Neural cell (in vitro differentiated cells): ENCODE measurements at regions not wholly inside any gene's neighbourhood (a gene's known extent, or its start where the extent isn't known, plus 50 kb on each side); places are given as distances from the start of the nearest gene placed in this dataset.

Experiments used
- H2AFZ ChIP-seq: fragments of 200-600, 300-800 bp; sonication (generic), shearing (Covaris generic); 2 replicates; pipeline ENCODE4 v1.6.0; 2014; ENCODE audit warnings: low read depth, mild to moderate bottlenecking, antibody characterized with exemption, low read length, moderate library complexity
- H3F3A ChIP-seq: fragments of 200-600 bp; shearing (Covaris generic); 2 replicates; pipeline ENCODE4 v1.6.1; 2016; ENCODE audit warnings: mild to moderate bottlenecking, moderate library complexity, mixed read lengths, antibody characterized with exemption, low read length; ENCODE audit not compliant: insufficient read depth, poor library complexity, severe bottlenecking
- H3K27ac ChIP-seq: fragments of 200-600, 300-800 bp; sonication (generic), shearing (Covaris generic); 2 replicates; pipeline ENCODE4 v1.5.1; 2014; ENCODE audit warnings: mild to moderate bottlenecking, low read length, moderate library complexity
- H3K27me3 ChIP-seq: fragments of 300-800, 200-600 bp; sonication (generic), shearing (Covaris generic); 2 replicates; pipeline ENCODE4 v1.6.0; 2014; ENCODE audit warnings: mild to moderate bottlenecking, low read depth, low read length, moderate library complexity; ENCODE audit not compliant: insufficient read depth
- H3K36me3 ChIP-seq: fragments of 300-800, 200-600 bp; sonication (generic), shearing (Covaris generic); 2 replicates; pipeline ENCODE4 v1.5.1; 2014; ENCODE audit warnings: mild to moderate bottlenecking, antibody characterized with exemption, low read length, moderate library complexity; ENCODE audit not compliant: insufficient read depth
- H3K4me2 ChIP-seq: fragments of 300-800, 200-600 bp; sonication (generic), shearing (Covaris generic); 2 replicates; pipeline ENCODE4 v1.6.0; 2014; ENCODE audit warnings: mild to moderate bottlenecking, low read length
- H3K4me3 ChIP-seq: fragments of 300-800, 200-600 bp; sonication (generic), shearing (Covaris generic); 2 replicates; pipeline ENCODE4 v1.5.1; 2014; ENCODE audit warnings: mild to moderate bottlenecking, low read length, moderate library complexity
- H3K79me2 ChIP-seq: fragments of 200-600 bp; shearing (Covaris generic); replicated peaks from 2 replicates; pipeline ENCODE4 v1.6.0; 2014; ENCODE audit warnings: mild to moderate bottlenecking, low read length, moderate library complexity; ENCODE audit not compliant: insufficient read depth
- H3K9ac ChIP-seq: fragments of 300-800, 200-600 bp; sonication (generic), shearing (Covaris generic); 2 replicates; pipeline ENCODE4 v1.6.1; 2016; ENCODE audit warnings: mild to moderate bottlenecking, low read length, mixed read lengths
- H3K9me2 ChIP-seq: fragments of 200-600 bp; shearing (Covaris generic); 2 replicates; pipeline ENCODE4 v1.6.1; 2016; ENCODE audit warnings: mild to moderate bottlenecking, low read length, mixed read lengths; ENCODE audit not compliant: insufficient read depth
- H3K9me3 ChIP-seq: fragments of 200-600, 300-800 bp; sonication (generic), shearing (Covaris generic); 2 replicates; pipeline ENCODE4 v1.6.1; 2016; ENCODE audit warnings: mild to moderate bottlenecking, mixed run types, low read length, moderate library complexity, mixed read lengths
- H4K20me1 ChIP-seq: fragments of 200-600 bp; shearing (Covaris generic); 2 replicates; pipeline ENCODE4 v1.6.1; 2016; ENCODE audit warnings: mild to moderate bottlenecking, mixed run types; ENCODE audit not compliant: insufficient read depth
- CTCF ChIP-seq: fragments of 450-650 bp; IDR thresholded peaks from 2 replicates; pipeline ENCODE4 v1.5.1; 2014; ENCODE audit warnings: antibody characterized with exemption, mild to moderate bottlenecking, moderate library complexity; ENCODE audit not compliant: poor library complexity, severe bottlenecking
- EP300 ChIP-seq: fragments of 450-650 bp; conservative IDR thresholded peaks from 2 replicates; pipeline ENCODE4 v1.6.1; 2014; ENCODE audit warnings: antibody characterized with exemption, mild to moderate bottlenecking, moderate library complexity; ENCODE audit not compliant: poor library complexity, severe bottlenecking
- EZH2 ChIP-seq: fragments of 200-600, 300-800 bp; shearing (Covaris generic), sonication (generic); IDR thresholded peaks from 2 replicates; pipeline ENCODE4 v1.6.1; 2014; ENCODE audit warnings: antibody characterized with exemption, low read length, borderline replicate concordance, mild to moderate bottlenecking; ENCODE audit not compliant: insufficient read depth, poor library complexity, severe bottlenecking
- MXI1 ChIP-seq: fragments of 450-650 bp; conservative IDR thresholded peaks from 2 replicates; pipeline ENCODE4 v1.6.1; 2014; ENCODE audit warnings: antibody characterized with exemption, mild to moderate bottlenecking; ENCODE audit not compliant: poor library complexity, severe bottlenecking
- POLR2AphosphoS5 ChIP-seq: IDR thresholded peaks from 2 replicates; pipeline ENCODE4 v1.6.1; 2012
- RAD21 ChIP-seq: fragments of 450-650 bp; conservative IDR thresholded peaks from 2 replicates; pipeline ENCODE4 v1.6.1; 2014; ENCODE audit warnings: antibody characterized with exemption, mild to moderate bottlenecking, moderate library complexity
- REST ChIP-seq: IDR thresholded peaks from 2 replicates; pipeline ENCODE4 v1.6.1; 2012; ENCODE audit warnings: borderline replicate concordance
- SMC3 ChIP-seq: fragments of 450-650 bp; conservative IDR thresholded peaks from 2 replicates; pipeline ENCODE4 v1.6.1; 2014; ENCODE audit warnings: antibody characterized with exemption, mild to moderate bottlenecking, moderate library complexity; ENCODE audit not compliant: poor library complexity
- TAF1 ChIP-seq: IDR thresholded peaks from 2 replicates; pipeline ENCODE4 v1.6.1; 2012; ENCODE audit warnings: low read depth

GRCh38 chr4:180951312-180951711, 1291.9 kb upstream of the TENM3 start:
- Histone ChIP-seq H3K36me3 (no peaks in the 10 kb centered on the region), H3K27ac (no peak overlapping the region), H2AFZ (no peak overlapping the region), H3K27me3 (no peaks in the 10 kb centered on the region), H3K4me3 (no peak overlapping the region), H4K20me1 (no peaks in the 10 kb centered on the region), H3K9me2 (no peaks in the 10 kb centered on the region), H3K79me2 (no peaks in the 10 kb centered on the region), H3F3A (no peaks in the 10 kb centered on the region), H3K4me2 (no peak overlapping the region), H3K9me3 (no peaks in the 10 kb centered on the region), H3K9ac (no peak overlapping the region)
- no peak for TF ChIP-seq CTCF

GRCh38 chr4:180953572-180953971, 1289.6 kb upstream of the TENM3 start:
- Histone ChIP-seq H3K4me3 (no peak overlapping the region), H3K79me2 (no peaks in the 10 kb centered on the region), H3K27me3 (no peaks in the 10 kb centered on the region), H3K9ac (no peak overlapping the region), H3K4me2 (no peak overlapping the region), H3K36me3 (no peaks in the 10 kb centered on the region), H2AFZ (no peak overlapping the region), H3K9me3 (no peaks in the 10 kb centered on the region), H3K27ac (no peak overlapping the region), H4K20me1 (no peaks in the 10 kb centered on the region), H3F3A (no peaks in the 10 kb centered on the region), H3K9me2 (no peaks in the 10 kb centered on the region)
- no peak for TF ChIP-seq TAF1
- no peak for TF ChIP-seq MXI1
- no peak for TF ChIP-seq EP300
- no peak for TF ChIP-seq SMC3
- TF ChIP-seq RAD21: no peak
- TF ChIP-seq EZH2: no peak
- TF ChIP-seq REST: no peak
- no peak for TF ChIP-seq POLR2AphosphoS5
- no peak for TF ChIP-seq CTCF
